Esophagus (tissue), 2 donors: ENCODE measurements at regions not wholly inside any gene's neighbourhood (a gene's known extent, or its start where the extent isn't known, plus 50 kb on each side); places are given as distances from the start of the nearest gene placed in this dataset.

ENCODE experiments used
- H3K27ac ChIP-seq, 2 donors: one replicate each; pipeline ENCODE4 v1.5.1; 2013; ENCODE audit warnings: low read depth in 2 of 2, mild to moderate bottlenecking in 2 of 2, inconsistent platforms in 1 of 2, low read length in 1 of 2, moderate library complexity in 1 of 2
- H3K27me3 ChIP-seq, 2 donors: one replicate each; pipeline ENCODE4 v1.6.1; 2013; ENCODE audit warnings: low read length in 2 of 2, control low read depth in 1 of 2, mild to moderate bottlenecking in 1 of 2; ENCODE audit not compliant: insufficient read depth in 2 of 2, control insufficient read depth in 1 of 2
- H3K36me3 ChIP-seq, 2 donors: one replicate each; pipeline ENCODE4 v1.6.1; 2013; ENCODE audit warnings: low read length in 1 of 2; ENCODE audit not compliant: control insufficient read depth in 2 of 2, insufficient read depth in 2 of 2
- H3K4me1 ChIP-seq, 2 donors: one replicate each; pipeline ENCODE4 v1.6.1; 2013; ENCODE audit warnings: low read length in 1 of 2; ENCODE audit not compliant: control insufficient read depth in 2 of 2, insufficient read depth in 2 of 2
- H3K4me3 ChIP-seq, 2 donors: one replicate each; pipeline ENCODE4 v1.5.1; 2013; ENCODE audit warnings: low read length in 2 of 2, mild to moderate bottlenecking in 2 of 2, low read depth in 1 of 2, moderate library complexity in 1 of 2
- H3K9me3 ChIP-seq, 2 donors: one replicate each; pipeline ENCODE4 v1.6.1; 2013; ENCODE audit warnings: mild to moderate bottlenecking in 2 of 2, low read depth in 1 of 2, low read length in 1 of 2, moderate library complexity in 1 of 2; ENCODE audit not compliant: control insufficient read depth in 2 of 2, insufficient read depth in 1 of 2
- WGBS, 2 donors: extraction: QIAGEN DNeasy Blood & Tissue Kit; methylation state at CpG; one replicate each; pipeline ENCODE4 v1.1.7; 2013; 5-methylcytosine and 5-hydroxymethylcytosine counted together
- donor health status: healthy with polysubstance abuse.
- donor health status: Bipolar disorder and iron deficiency.

GRCh38 chr19:29395734-29396414, 129.9 kb upstream of the VSTM2B start:
- H3K36me3 ChIP-seq = no peaks in the 10 kb centered on the region
- no peak overlapping the region for H3K4me3 ChIP-seq
- 93% methylated on average over 4 of the region's 4 CpGs for WGBS, 2 donors
- H3K4me1 ChIP-seq = peaks cover 0 to 6% of the 10 kb centered on the region in 2 donors
- no peaks in the 10 kb centered on the region for H3K27me3 ChIP-seq
- peaks cover 0 to 10% of the 10 kb centered on the region in 2 donors for H3K9me3 ChIP-seq
- no peak overlapping the region for H3K27ac ChIP-seq

GRCh38 chr19:29396925-29397324, 128.9 kb upstream of the VSTM2B start:
- no peaks in the 10 kb centered on the region for H3K36me3 ChIP-seq
- WGBS, 2 donors = 42 to 52% methylated on average over 2 of the region's 2 CpGs
- peaks cover 0 to 6% of the 10 kb centered on the region in 2 donors for H3K4me1 ChIP-seq
- peaks cover 0 to 2% of the 10 kb centered on the region in 2 donors for H3K9me3 ChIP-seq
- H3K27me3 ChIP-seq = no peaks in the 10 kb centered on the region
- no peak overlapping the region for H3K27ac ChIP-seq
- H3K4me3 ChIP-seq = no peak overlapping the region

DNA sequence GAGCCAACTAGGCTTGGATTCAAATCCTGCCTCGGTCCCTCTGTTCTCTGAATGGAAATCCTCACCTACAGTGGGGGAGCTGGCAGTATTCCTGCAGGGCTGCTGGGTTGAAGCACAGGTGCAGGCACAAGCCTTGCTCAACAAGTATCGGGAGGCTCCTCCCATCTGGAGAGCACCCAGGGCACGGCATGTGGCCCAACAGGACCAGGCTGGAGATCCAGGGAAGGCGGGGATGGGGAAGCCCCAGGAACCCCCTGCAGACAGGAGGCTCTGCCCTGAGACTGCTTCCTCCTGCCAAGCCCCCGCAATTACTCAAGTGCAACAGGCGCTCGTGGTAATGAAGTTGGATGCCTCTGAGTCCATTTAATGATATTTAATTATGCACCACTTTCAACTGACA, 128.0 kb upstream of the VSTM2B start:
- WGBS, 2 donors = 43 to 52% methylated on average over 7 of the region's 7 CpGs
- Histone ChIP-seq H3K4me3 (no peak overlapping the region), H3K27ac (no peak overlapping the region), H3K9me3 (peaks cover 0 to 2% of the 10 kb centered on the region in 2 donors), H3K27me3 (no peaks in the 10 kb centered on the region), H3K4me1 (peaks cover 0 to 6% of the 10 kb centered on the region in 2 donors), H3K36me3 (no peaks in the 10 kb centered on the region)

DNA sequence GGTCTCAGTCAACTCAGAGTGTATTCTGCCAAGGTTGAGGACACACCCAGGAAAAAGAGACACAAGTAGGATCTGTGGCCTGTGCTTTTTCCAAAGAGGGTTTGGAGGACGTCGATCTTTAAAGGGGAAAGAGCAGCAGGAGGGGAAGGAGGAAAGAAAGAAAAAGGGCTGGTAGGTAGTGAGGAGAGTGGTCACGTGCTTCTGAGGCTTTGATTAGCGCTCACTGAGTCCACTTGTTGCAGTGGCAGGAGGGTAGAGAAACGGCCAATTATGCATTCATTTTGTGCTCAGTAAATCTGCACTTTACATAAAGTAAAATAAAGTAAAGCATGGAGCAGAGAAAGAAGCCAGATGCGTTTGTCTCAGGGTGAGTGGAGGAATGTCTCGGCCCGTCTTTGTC, 126.0 kb upstream of the VSTM2B start:
- Histone ChIP-seq H3K36me3 (no peaks in the 10 kb centered on the region), H3K4me3 (no peak overlapping the region), H3K27ac (no peak overlapping the region), H3K4me1 (peaks cover 0 to 8% of the 10 kb centered on the region in 2 donors), H3K27me3 (no peaks in the 10 kb centered on the region), H3K9me3 (peaks cover 0 to 2% of the 10 kb centered on the region in 2 donors)
- WGBS, 2 donors = 58 to 69% methylated on average over 8 of the region's 8 CpGs

DNA sequence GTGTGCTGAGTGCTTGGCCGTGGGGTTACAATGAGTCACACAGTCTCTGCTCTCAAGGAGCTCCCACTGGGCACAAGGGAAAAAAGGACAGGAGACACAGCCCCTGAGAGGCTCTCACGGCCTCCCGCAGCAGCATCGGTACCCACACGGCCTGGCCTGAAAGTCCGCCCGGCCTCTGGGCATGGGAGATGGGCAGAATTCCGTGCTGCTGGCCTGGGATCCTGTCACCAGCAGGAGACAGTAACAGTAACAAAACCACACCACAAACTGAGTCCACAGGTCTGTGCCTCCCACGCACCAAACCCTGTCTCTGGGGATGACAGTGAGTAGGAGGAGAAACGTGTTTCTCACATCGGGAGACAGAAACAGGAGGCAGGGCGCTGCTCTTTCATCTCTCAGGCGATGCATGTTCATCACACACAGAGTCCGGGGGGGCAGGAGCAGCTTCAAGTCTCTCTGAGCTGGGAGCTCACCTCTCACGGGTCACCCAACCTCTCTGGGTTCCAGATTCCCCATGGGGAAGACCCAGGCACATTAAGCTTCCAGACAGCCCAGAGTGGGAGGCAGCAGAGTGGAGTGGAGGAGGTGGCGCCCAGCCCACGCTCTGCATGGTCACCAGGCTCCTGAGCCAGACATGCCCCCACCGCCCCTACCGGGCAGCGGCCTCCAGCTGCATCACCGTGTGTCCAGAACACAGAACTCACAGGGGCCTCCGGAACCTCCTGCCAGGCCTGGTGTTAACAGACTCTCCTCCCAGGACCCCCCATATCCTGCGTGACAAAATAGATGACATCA, 124.7 kb upstream of the VSTM2B start:
- Histone ChIP-seq H3K4me3 (no peak overlapping the region), H3K27me3 (no peaks in the 10 kb centered on the region), H3K4me1 (peaks cover 0 to 17% of the 10 kb centered on the region in 2 donors), H3K36me3 (no peaks in the 10 kb centered on the region), H3K27ac (no peak overlapping the region), H3K9me3 (peaks cover 0 to 2% of the 10 kb centered on the region in 2 donors)
- 72 to 75% methylated on average over 23 of the region's 23 CpGs for WGBS, 2 donors

- Histone ChIP-seq H3K36me3 (no peaks in the 10 kb centered on the region), H3K4me3 (no peak overlapping the region), H3K9me3 (peaks cover 0 to 2% of the 10 kb centered on the region in 2 donors), H3K27me3 (no peaks in the 10 kb centered on the region), H3K4me1 (peaks cover 0 to 17% of the 10 kb centered on the region in 2 donors), H3K27ac (no peak overlapping the region)
- WGBS, 2 donors = 65 to 66% methylated on average over 14 of the region's 14 CpGs
These were observed 123.9 kb upstream of the VSTM2B start for GRCh38 chr19:29401712-29402421.

- Histone ChIP-seq H3K4me1 (peaks cover 0 to 14% of the 10 kb centered on the region in 2 donors), H3K36me3 (no peaks in the 10 kb centered on the region), H3K27ac (no peak overlapping the region), H3K9me3 (peaks cover 0 to 2% of the 10 kb centered on the region in 2 donors), H3K27me3 (no peaks in the 10 kb centered on the region), H3K4me3 (no peak overlapping the region)
- 72 to 73% methylated on average over 6 of the region's 6 CpGs for WGBS, 2 donors
These were observed 123.2 kb upstream of the VSTM2B start for GRCh38 chr19:29402563-29402962.

DNA sequence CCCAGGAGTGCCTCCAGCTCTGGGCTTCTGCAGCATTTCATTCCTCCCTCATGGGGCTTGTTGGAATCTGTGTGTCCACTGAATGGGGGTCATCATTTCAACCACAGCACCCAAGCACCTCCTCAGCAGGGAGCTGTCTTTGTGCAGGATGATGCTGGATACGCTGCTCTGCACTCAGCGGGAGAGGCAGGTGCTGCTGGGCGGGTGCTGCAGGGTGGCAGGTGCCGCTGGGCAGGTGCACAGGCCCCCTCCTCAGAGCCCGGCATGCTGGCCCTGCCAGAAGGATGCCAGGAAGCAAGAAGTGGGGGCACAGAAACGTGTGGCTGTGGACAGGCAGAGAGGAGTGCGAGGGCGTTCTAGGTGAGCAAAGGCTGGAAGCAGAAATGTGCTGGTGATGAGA, 121.8 kb upstream of the VSTM2B start:
- peaks cover 0 to 2% of the 10 kb centered on the region in 2 donors for H3K9me3 ChIP-seq
- H3K27ac ChIP-seq = no peak overlapping the region
- peaks cover 0 to 11% of the 10 kb centered on the region in 2 donors for H3K4me1 ChIP-seq
- no peak overlapping the region for H3K4me3 ChIP-seq
- no peaks in the 10 kb centered on the region for H3K36me3 ChIP-seq
- no peaks in the 10 kb centered on the region for H3K27me3 ChIP-seq
- WGBS, 2 donors = 85 to 87% methylated on average over 8 of the region's 8 CpGs

GRCh38 chr19:29404951-29405727, 120.7 kb upstream of the VSTM2B start:
- no peaks in the 10 kb centered on the region for H3K27me3 ChIP-seq
- H3K4me1 ChIP-seq = peaks cover 0 to 11% of the 10 kb centered on the region in 2 donors
- no peak overlapping the region for H3K4me3 ChIP-seq
- no peaks in the 10 kb centered on the region for H3K36me3 ChIP-seq
- peak overlapping the region; percentile 6 to 29 for H3K27ac ChIP-seq
- 9 to 13% methylated on average over 33 of the region's 33 CpGs for WGBS, 2 donors
- H3K9me3 ChIP-seq = peaks cover 0 to 2% of the 10 kb centered on the region in 2 donors
